ENCODE measurements at regions not wholly inside any gene's neighbourhood (a gene's known extent, or its start where the extent isn't known, plus 50 kb on each side); places are given as distances from the start of the nearest gene placed in this dataset.

DNA sequence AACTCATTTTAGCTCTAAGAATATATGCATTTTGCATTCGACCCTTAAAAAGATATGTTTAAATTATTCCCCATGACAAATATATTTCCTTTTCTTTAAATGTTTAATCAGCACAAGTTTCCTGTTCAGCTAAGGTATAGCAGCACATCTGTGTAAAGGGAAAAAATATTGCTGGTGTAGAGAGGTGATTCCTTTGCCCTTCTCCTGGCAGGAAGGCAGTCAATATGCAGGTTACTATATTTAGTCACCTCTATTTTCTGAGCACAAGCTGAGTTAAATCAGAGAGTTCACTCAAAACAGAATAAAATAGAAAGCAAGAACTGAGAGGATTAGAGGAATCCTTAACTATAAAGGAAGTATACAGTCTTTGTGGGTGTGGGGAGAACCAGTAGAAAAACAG, 274.4 kb upstream of the PCSK5 start:
- H3K9me3 ChIP-seq (ENCODE audit: control insufficient read depth, insufficient read depth, low read depth, low read length) = no peaks in the 10 kb centered on the region
- intact Hi-C loops (cut with micrococcal nuclease; ENCODE audit: unreplicated experiment) = no loop called here
- TF ChIP-seq, protein P1, sequence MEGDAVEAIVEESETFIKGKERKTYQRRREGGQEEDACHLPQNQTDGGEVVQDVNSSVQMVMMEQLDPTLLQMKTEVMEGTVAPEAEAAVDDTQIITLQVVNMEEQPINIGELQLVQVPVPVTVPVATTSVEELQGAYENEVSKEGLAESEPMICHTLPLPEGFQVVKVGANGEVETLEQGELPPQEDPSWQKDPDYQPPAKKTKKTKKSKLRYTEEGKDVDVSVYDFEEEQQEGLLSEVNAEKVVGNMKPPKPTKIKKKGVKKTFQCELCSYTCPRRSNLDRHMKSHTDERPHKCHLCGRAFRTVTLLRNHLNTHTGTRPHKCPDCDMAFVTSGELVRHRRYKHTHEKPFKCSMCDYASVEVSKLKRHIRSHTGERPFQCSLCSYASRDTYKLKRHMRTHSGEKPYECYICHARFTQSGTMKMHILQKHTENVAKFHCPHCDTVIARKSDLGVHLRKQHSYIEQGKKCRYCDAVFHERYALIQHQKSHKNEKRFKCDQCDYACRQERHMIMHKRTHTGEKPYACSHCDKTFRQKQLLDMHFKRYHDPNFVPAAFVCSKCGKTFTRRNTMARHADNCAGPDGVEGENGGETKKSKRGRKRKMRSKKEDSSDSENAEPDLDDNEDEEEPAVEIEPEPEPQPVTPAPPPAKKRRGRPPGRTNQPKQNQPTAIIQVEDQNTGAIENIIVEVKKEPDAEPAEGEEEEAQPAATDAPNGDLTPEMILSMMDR (IDR thresholded peaks at IDR 0.05) = no peak
- TF ChIP-seq POLR2AphosphoS5 (IDR thresholded peaks at IDR 0.05; ENCODE audit: low read depth, low read length) = no peak
- no peak for TF ChIP-seq SIN3A (IDR thresholded peaks at IDR 0.05; ENCODE audit: borderline replicate concordance, insufficient read depth, low read depth, low read length)
- TF ChIP-seq, protein P2, sequence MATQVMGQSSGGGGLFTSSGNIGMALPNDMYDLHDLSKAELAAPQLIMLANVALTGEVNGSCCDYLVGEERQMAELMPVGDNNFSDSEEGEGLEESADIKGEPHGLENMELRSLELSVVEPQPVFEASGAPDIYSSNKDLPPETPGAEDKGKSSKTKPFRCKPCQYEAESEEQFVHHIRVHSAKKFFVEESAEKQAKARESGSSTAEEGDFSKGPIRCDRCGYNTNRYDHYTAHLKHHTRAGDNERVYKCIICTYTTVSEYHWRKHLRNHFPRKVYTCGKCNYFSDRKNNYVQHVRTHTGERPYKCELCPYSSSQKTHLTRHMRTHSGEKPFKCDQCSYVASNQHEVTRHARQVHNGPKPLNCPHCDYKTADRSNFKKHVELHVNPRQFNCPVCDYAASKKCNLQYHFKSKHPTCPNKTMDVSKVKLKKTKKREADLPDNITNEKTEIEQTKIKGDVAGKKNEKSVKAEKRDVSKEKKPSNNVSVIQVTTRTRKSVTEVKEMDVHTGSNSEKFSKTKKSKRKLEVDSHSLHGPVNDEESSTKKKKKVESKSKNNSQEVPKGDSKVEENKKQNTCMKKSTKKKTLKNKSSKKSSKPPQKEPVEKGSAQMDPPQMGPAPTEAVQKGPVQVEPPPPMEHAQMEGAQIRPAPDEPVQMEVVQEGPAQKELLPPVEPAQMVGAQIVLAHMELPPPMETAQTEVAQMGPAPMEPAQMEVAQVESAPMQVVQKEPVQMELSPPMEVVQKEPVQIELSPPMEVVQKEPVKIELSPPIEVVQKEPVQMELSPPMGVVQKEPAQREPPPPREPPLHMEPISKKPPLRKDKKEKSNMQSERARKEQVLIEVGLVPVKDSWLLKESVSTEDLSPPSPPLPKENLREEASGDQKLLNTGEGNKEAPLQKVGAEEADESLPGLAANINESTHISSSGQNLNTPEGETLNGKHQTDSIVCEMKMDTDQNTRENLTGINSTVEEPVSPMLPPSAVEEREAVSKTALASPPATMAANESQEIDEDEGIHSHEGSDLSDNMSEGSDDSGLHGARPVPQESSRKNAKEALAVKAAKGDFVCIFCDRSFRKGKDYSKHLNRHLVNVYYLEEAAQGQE (IDR thresholded peaks at IDR 0.05; ENCODE audit: insufficient read depth in 1 of 2, low read depth in 2 of 2, low read length in 1 of 2) = no peak
- no peak for TF ChIP-seq TCF7L2 (IDR thresholded peaks at IDR 0.05; ENCODE audit: low read depth, low read length)
- H3K27ac ChIP-seq (ENCODE audit: low read length) = no peak overlapping the region
- ChIA-PET CTCF (no interaction called here), POLR2A (no interaction called here)
- no peak overlapping the region for H3K4me3 ChIP-seq (ENCODE audit: low read depth in 2 of 2, low read length in 2 of 2)
- H3K36me3 ChIP-seq (ENCODE audit: control insufficient read depth, insufficient read depth, low read length) = no peaks in the 10 kb centered on the region
- H3K4me1 ChIP-seq (ENCODE audit: control insufficient read depth, insufficient read depth, low read length) = no peaks in the 10 kb centered on the region
- no TSS peak for BruUV-seq (replicated peaks)
- ATAC-seq (no peak), DNase-seq (ENCODE audit: low read depth, low spot score) (no peak)
- in situ Hi-C loops (cut with HindIII; ENCODE audit: low pct_unique_long_range_greater_than_20kb, low sequenced_read_pairs) = no loop called here
- H3K27me3 ChIP-seq (ENCODE audit: control insufficient read depth, insufficient read depth, low read length) = no peaks in the 10 kb centered on the region

DNA sequence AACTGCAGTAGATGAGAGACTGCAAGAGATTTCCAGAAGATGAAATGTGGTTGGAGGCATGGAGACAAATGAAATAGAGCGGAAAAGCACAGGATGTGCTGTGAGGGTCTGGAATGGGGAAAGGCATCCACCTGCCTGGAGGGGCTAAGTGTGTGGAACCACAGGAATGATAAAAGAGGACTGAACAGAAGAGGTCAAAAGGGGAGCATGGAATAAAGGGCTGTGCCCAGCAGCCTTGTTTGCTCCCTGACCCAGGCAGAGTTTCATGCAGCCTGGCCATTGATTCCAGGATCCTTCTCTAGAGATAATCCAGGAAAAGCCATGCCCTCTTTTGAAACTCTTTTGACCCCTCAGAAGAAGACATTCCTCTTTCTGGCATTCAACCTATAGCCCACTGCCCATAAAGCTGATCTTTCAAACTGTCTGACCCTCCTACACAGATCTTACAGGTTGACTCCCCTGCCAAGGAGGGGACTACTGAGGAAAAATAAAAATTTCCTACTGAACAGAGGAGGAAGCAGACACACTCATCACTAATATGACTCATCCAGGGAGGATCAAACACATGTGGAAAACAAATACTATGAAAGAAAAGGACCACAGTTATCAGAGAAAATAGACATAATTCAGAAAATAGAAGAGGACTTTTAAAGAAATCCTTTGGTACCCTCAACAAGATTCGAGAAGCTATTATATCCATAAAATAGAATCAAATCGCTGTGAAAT, 273.5 kb upstream of the PCSK5 start:
- no peaks in the 10 kb centered on the region for H3K4me1 ChIP-seq (ENCODE audit: control insufficient read depth, insufficient read depth, low read length)
- no TSS peak for BruUV-seq (replicated peaks)
- no peaks in the 10 kb centered on the region for H3K9me3 ChIP-seq (ENCODE audit: control insufficient read depth, insufficient read depth, low read depth, low read length)
- POLR2A ChIA-PET = no interaction called here
- H3K4me3 ChIP-seq (ENCODE audit: low read depth in 2 of 2, low read length in 2 of 2) = no peak overlapping the region
- no peak overlapping the region for H3K27ac ChIP-seq (ENCODE audit: low read length)
- no peaks in the 10 kb centered on the region for H3K27me3 ChIP-seq (ENCODE audit: control insufficient read depth, insufficient read depth, low read length)
- DNase-seq (ENCODE audit: low read depth, low spot score) = no peak
- CTCF ChIA-PET = no interaction called here
- TF ChIP-seq TCF7L2 (IDR thresholded peaks at IDR 0.05; ENCODE audit: low read depth, low read length) = no peak
- no peak for TF ChIP-seq POLR2AphosphoS5 (IDR thresholded peaks at IDR 0.05; ENCODE audit: low read depth, low read length)
- TF ChIP-seq, protein P1 (IDR thresholded peaks at IDR 0.05) = no peak
- TF ChIP-seq SIN3A (IDR thresholded peaks at IDR 0.05; ENCODE audit: borderline replicate concordance, insufficient read depth, low read depth, low read length) = no peak
- TF ChIP-seq, protein P2 (IDR thresholded peaks at IDR 0.05; ENCODE audit: insufficient read depth in 1 of 2, low read depth in 2 of 2, low read length in 1 of 2) = no peak
- no peaks in the 10 kb centered on the region for H3K36me3 ChIP-seq (ENCODE audit: control insufficient read depth, insufficient read depth, low read length)
- intact Hi-C loops (cut with micrococcal nuclease; ENCODE audit: unreplicated experiment) (no loop called here), in situ Hi-C loops (cut with HindIII; ENCODE audit: low pct_unique_long_range_greater_than_20kb, low sequenced_read_pairs) (no loop called here)
- no peak for ATAC-seq
